Astrocyte of the spinal cord (primary cell): ENCODE measurements at regions not wholly inside any gene's neighbourhood (a gene's known extent, or its start where the extent isn't known, plus 50 kb on each side); places are given as distances from the start of the nearest gene placed in this dataset.

ENCODE experiments used
- DNase-seq: peaks from one replicate; pipeline ENCODE4 v3.0.0; 2011; ENCODE audit warnings: low read depth, low spot score
- H3K4me3 ChIP-seq: 2 replicates; pipeline ENCODE4 v1.5.1; 2011; ENCODE audit warnings: low read depth, mild to moderate bottlenecking, low read length, moderate library complexity
- in situ Hi-C: cut with HindIII; loops from 2 replicates; pipeline ENCODE4 v1.10.0; 2017; ENCODE audit warnings: low sequenced_read_pairs
- TF ChIP-seq, protein P1 (sequence below): IDR thresholded peaks from 2 replicates; pipeline ENCODE4 v1.5.1; 2012; ENCODE audit warnings: low read depth, mild to moderate bottlenecking, low read length, inconsistent platforms

DNA sequence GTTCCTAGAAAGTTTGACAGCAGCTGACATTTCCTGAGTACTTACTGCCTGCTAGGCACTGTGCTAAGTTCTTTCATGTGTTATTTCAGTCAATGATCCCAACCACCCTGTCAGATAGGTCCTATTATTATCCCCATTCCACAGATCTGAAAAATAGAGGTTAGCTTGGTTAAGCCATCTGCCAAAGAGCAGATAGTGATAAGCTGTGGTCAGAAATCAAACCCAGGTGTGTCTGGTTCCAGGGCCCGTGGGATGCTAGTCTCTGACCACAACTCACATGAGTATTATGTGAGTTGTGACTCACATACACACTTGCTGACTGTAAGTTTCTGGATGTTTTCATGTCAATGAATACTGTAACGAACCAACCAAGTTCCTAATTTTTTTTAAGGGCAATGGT is 132.0 kb upstream of the APCDD1 start:
- TF ChIP-seq, protein P1, sequence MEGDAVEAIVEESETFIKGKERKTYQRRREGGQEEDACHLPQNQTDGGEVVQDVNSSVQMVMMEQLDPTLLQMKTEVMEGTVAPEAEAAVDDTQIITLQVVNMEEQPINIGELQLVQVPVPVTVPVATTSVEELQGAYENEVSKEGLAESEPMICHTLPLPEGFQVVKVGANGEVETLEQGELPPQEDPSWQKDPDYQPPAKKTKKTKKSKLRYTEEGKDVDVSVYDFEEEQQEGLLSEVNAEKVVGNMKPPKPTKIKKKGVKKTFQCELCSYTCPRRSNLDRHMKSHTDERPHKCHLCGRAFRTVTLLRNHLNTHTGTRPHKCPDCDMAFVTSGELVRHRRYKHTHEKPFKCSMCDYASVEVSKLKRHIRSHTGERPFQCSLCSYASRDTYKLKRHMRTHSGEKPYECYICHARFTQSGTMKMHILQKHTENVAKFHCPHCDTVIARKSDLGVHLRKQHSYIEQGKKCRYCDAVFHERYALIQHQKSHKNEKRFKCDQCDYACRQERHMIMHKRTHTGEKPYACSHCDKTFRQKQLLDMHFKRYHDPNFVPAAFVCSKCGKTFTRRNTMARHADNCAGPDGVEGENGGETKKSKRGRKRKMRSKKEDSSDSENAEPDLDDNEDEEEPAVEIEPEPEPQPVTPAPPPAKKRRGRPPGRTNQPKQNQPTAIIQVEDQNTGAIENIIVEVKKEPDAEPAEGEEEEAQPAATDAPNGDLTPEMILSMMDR: no peak
- no peak for DNase-seq
- in situ Hi-C loops: no loop called here

GRCh38 chr18:10329101-10329500 is 125.3 kb upstream of the APCDD1 start:
- DNase-seq: peak; percentile 11
- TF ChIP-seq, protein P1: no peak
- in situ Hi-C loops: no loop called here
- H3K4me3 ChIP-seq: no peak overlapping the region

More for the DNA sequence above, 132.0 kb upstream of the APCDD1 start:
- H3K4me3 ChIP-seq: no peak overlapping the region

DNA sequence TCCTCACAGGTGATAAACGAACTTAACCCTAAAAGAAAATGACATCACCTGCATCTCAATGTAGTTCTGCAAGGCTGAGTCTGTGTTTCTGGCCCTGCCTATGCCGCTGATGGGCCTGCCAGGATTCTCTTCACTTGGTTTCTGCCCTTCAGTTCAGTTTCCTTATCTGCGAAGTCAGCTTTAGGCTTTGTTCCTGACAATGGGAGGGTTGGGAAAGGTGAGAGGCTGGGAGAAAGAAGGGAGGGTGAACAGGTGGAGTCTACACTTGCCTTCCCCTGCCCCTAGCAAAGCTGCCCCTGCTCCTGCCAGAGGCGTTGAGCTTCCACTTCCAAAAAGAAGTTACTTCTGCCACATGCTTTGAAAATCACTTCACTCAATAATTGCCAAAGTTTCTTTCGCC is 124.0 kb upstream of the APCDD1 start:
- H3K4me3 ChIP-seq: no peak overlapping the region
- DNase-seq: no peak
- TF ChIP-seq, protein P1: no peak
- in situ Hi-C loops: no loop called here

- in situ Hi-C loops: no loop called here
- TF ChIP-seq, protein P1: no peak
- no peak overlapping the region for H3K4me3 ChIP-seq
- DNase-seq: no peak
Observed at GRCh38 chr18:10332452-10332851, 122.0 kb upstream of the APCDD1 start.

- in situ Hi-C loops: no loop called here
- H3K4me3 ChIP-seq: no peak overlapping the region
- TF ChIP-seq, protein P1: no peak
- no peak for DNase-seq
Observed at GRCh38 chr18:10336749-10337350, 117.6 kb upstream of the APCDD1 start.

DNA sequence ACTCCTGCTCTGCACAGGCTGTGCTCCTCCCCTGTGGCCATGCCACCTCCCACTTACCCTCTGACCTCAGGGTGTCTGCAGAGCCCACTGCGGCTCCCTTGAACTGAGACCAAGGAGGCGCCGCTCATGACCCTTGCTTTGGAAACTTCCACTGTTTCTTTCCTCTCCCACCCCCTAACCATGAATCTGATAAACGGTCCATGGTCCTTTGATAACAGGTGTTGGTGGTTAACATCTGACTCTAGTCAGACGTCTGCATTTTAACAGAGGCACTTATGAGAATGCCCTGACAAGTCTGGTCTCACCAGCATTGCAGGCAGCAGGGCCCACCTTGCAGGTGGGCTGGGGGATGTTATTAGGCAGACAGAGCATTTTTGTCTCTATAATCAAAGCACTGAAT is 113.6 kb upstream of the APCDD1 start:
- in situ Hi-C loops: no loop called here
- no peak overlapping the region for H3K4me3 ChIP-seq
- TF ChIP-seq, protein P1: no peak
- DNase-seq: no peak
